Suprapubic skin (tissue), 3 donors: ENCODE measurements at regions not wholly inside any gene's neighbourhood (a gene's known extent, or its start where the extent isn't known, plus 50 kb on each side); places are given as distances from the start of the nearest gene placed in this dataset.

Source experiments
- CTCF ChIP-seq, 2 donors: fragments of 200-600 bp in 1 of 2; fragments of 450-650 bp in 1 of 2; sonication (generic) in 1 of 2; IDR thresholded peaks; one replicate each; pipeline ENCODE4 v1.5.1; 2016 to 2019; ENCODE audit warnings: antibody characterized with exemption in 2 of 2, mild to moderate bottlenecking in 1 of 2, moderate library complexity in 1 of 2
- POLR2A ChIP-seq, 2 donors: fragments of 450-650 bp; IDR thresholded peaks; one replicate each; pipeline ENCODE4 v1.6.1; 2017; ENCODE audit warnings: antibody characterized with exemption in 2 of 2, mild to moderate bottlenecking in 2 of 2, moderate library complexity in 2 of 2

GRCh38 chr6:50555982-50556381 lies 157.3 kb upstream of the TFAP2D start:
- no peak for TF ChIP-seq POLR2A (IDR thresholded peaks at IDR 0.05)
- no peak for TF ChIP-seq CTCF (IDR thresholded peaks at IDR 0.05)
